KG1 (cell line): ENCODE measurements at regions not wholly inside any gene's neighbourhood (a gene's known extent, or its start where the extent isn't known, plus 50 kb on each side); places are given as distances from the start of the nearest gene placed in this dataset.
"Not testable (repeated sequence)": the region's sequence is repeated elsewhere in the genome, so short reads cannot be mapped to it uniquely, and the experiment has no call there.

Experiments used
- DNase-seq: peaks from one replicate; lab custom pipeline; 2025; lab: John Stamatoyannopoulos, UW

- no peak for DNase-seq
Measured at GRCh38 chr6:91911945-91912344, 1325.1 kb upstream of the MAP3K7 start.

GRCh38 chr6:91904586-91905164 is 1317.8 kb upstream of the MAP3K7 start:
- DNase-seq: no peak

- no peak for DNase-seq
Measured at GRCh38 chr6:91895599-91896285, 1308.9 kb upstream of the MAP3K7 start.

DNA sequence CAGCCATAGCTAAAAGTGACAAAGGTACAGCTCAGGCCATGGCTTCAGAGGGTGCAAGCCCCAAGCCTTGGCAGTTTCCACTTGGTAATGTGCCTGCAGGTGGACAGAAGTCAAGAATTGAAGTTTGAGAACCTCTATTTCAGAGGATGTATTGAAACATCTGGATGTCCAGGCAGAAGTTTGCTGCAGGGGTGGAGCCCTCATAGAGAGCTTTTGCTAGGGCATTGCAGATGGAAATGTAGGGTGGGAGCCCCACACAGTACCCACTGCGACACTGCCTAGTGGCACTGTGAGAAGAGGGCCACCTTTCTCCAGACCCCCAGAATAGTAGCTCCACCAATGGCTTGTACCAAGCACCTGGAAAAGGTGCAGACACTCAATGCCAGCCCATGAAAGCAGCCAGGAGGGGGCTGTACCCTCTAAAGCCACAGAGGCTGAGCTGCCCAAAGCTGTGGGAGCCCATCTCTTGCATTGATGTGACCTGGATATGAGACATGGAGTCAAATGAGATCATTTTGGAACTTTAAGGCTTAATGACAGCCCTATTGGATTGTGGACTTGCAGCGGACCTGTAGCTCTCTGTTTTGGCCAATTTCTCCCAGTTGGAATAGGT is 1299.4 kb upstream of the MAP3K7 start:
- DNase-seq: no peak

- not testable (repeated sequence) for DNase-seq
Measured at GRCh38 chr6:91881791-91882190, 1294.9 kb upstream of the MAP3K7 start.

GRCh38 chr6:91879386-91879995 is 1292.6 kb upstream of the MAP3K7 start:
- no peak for DNase-seq

- no peak for DNase-seq
Measured at GRCh38 chr6:91877994-91878393, 1291.1 kb upstream of the MAP3K7 start.

DNA sequence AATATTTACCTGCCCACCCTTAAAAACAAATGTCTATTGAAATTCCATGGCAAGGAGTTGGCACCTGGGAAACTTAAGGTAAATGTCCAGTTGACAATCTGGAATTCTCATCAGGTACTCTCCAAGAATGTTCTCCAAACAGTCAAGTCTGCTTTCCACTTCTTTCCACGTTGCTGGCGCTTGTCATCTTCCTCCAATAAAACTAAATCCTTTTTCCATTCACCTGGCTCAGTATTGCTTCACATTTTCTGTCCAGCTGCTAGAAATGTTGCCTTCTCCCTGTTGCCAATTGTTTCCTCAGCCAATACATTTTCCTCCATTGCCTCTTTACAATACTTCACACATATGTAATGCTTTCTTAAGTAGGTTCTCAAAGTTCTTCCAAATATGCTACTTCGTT is 1288.1 kb upstream of the MAP3K7 start:
- DNase-seq: no peak

GRCh38 chr6:91868539-91869202 is 1281.8 kb upstream of the MAP3K7 start:
- DNase-seq: no peak

DNA sequence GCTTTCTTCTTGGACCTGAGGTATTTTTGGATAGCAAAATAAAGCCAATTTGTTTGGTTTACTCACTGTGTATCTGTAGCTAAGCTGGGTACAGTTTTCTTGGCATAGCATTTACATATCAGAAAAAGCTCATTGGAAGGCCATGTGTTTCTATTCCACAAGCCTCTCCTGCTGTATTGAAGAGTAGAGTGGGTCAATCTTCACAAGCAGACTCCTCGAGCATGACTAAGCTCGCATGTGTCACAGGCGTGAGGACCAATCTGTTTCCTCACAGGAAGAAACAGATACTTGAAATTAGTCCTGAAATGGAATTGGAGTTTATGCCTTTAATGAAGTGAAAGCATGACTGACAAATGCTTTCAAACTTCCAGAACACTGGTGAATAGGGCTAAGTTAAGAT is 1279.0 kb upstream of the MAP3K7 start:
- DNase-seq: no peak

- DNase-seq: no peak
Measured at GRCh38 chr6:91864911-91865310, 1278.0 kb upstream of the MAP3K7 start.

DNA sequence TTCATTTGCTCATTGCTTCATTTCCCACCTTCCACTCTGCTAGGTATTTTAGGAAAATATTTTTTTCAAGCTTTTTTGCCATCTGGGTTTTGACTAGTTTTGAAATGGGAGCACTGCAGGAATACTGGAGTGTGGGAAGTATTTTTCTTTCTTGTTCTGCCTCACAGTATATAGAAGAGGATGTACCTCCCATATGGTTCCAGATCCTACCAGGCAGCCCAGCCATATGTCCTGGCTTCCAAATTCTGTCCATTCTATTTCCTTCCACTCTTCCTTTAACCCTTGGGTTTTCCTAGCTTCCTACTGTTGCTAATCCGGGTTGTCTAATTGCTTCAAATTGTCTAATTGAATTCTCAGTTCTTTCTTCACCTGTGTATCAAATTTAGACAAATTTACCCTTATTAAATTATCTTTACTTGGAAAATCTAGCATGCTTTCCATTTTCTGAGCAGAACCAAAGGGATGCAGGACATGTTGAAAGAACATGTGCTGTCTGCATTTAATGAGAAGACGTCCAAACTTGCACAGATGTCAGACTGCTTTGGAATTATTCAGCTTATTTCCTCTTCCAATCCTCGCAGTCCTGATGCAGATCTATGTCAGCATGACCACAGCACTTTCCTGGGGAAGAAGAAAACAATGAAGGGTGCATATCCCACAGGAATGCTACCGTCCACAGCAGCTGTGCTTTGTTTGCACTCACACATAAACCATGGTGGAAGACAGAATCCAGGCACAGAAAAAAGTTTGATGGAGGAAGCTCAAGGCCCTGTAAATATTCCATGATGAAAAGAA is 1273.9 kb upstream of the MAP3K7 start:
- DNase-seq: no peak

- no peak for DNase-seq
Measured at GRCh38 chr6:91852252-91852651, 1265.4 kb upstream of the MAP3K7 start.

DNA sequence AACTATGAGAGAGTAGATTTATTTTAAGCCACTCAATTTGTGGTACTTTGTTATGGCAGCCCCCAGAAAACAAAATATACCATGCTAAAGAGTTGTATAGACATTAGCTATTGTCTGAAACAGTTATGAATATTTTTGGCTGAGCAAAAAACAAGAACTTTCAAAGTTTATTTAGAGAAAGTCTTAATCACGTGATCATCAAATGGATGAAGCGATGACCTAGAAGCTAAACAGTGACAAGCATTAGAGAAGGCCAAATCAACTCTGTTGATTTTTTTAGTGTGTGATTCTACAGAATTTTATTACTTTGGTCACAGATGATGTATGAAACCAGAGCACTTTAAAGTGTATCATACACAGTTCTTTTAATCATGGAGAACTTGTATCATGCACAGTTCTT is 1247.9 kb upstream of the MAP3K7 start:
- DNase-seq: no peak

- DNase-seq: no peak
Measured at GRCh38 chr6:91827151-91827550, 1240.3 kb upstream of the MAP3K7 start.

GRCh38 chr6:91826128-91826527 is 1239.3 kb upstream of the MAP3K7 start:
- no peak for DNase-seq

GRCh38 chr6:91824331-91824730 is 1237.5 kb upstream of the MAP3K7 start:
- no peak for DNase-seq

DNA sequence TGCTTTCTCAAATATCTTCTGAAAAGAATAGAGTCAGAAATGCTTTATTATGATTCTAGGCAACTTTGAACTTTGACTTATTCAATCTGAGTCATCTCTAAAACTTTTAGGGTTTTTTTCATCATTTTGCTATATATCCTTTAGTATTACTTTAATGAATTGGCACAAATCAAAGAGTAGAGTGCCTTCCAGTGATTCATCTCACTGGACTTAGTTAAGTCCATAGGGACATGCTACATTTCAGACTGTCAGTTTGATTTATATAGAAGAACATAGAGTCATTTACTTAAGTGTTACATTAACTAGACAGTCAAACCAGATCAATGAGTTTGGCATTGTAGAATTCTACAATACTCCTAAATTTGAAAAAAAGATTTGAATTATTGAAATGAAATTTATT is 1235.7 kb upstream of the MAP3K7 start:
- DNase-seq: no peak

DNA sequence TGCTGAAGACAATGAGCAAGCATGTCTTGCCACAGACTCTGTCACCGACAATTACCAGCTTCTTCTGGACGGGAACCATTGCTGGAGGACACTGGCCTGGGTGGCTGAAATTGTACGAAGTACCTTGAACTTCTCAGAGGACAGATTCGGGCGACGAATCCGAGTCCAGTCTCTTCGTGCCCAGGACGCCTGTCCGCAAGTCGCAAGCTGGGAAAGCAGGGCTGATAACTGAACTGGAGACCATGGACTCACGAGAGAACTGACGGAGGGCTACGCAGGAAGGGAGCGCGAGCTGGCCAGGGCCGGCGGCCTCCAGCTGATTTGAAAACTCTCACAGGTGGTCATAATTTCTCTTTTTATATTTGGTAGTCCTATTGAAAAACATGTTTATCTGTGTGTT is 1229.5 kb upstream of the MAP3K7 start:
- no peak for DNase-seq

DNA sequence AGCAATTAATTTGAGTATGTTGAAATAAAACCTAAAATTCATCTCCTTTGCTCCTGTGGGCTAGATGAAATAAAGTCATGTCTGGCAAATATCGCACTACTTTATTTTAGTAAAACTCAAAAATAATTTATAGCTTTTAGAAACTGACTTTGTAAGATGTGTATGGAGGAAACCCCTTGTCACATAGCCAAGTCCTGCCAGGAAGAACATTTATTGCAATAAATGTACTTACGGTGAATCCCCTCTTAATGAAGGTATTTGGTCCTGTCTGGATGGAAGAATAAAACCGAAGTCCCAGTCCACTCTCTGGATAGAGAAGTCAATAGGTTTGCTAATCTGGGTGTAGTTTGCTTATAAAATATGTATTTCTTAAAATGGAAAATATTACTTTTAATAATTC is 1226.8 kb upstream of the MAP3K7 start:
- DNase-seq: no peak

DNA sequence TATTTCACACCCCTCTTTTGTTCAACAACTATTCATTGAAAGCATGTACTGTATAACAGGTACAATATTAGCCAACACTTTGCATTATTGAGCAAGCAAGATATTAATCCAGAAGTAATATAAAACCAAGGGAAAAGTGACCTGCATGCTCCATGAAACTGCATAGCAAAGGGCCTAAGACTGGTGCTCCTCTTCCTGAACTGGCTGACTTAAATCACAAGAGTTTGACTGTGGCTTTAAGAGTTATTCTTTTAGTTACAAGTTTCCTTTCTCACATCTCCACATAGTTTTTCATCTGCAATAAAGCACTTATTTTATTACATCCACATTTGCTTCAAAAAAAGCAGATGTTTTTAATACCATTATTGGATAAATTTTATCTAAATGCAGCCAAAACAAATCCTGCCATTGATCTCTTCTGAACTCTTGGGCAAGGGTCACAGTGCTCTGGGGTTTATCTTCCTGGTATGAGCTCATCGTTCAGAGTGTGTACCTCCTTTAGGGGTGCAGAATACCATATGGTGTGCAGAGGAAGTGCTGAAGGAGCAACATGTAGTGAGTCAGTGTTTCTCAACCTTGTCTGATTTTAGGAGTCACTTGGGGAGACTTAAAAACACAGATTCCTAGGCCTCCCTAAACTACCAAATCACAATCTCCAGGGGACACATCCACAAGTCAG is 1225.9 kb upstream of the MAP3K7 start:
- no peak for DNase-seq
